A549 (cell line): ENCODE measurements at regions not wholly inside any gene's neighbourhood (a gene's known extent, or its start where the extent isn't known, plus 50 kb on each side); places are given as distances from the start of the nearest gene placed in this dataset.
A peak's percentile ranks its signal among the peaks of the same experiment; 100 is the strongest.

Experiments used
- ATAC-seq, 2 experiments: fragments of 200-7000 bp in 1 of 2; fragments of >200 bp in 1 of 2; cut with Nextera tagmentation in 1 of 2; cut with Tn5 transposase in 1 of 2; 3 replicates each; pipeline versions ENCODE4 v1.8.0 to v1.9.1; 2018 to 2020; ENCODE audit warnings: mild to moderate bottlenecking in 1 of 2, moderate library complexity in 1 of 2
- CTCF ChIA-PET: fragments of 300-600 bp; sonication (Branson Sonifier 250); formaldehyde crosslinking; extraction: SDS; loops from one replicate; lab custom pipeline; 2021; ENCODE audit warnings: antibody characterized with exemption, inconsistent platforms; lab: Yijun Ruan, JAX
- POLR2A ChIA-PET: fragments of 350-600 bp; formaldehyde crosslinking; extraction: SDS; loops from one replicate; lab custom pipeline; 2021; ENCODE audit warnings: antibody characterized with exemption, inconsistent platforms; lab: Yijun Ruan, JAX
- DNase-seq, 2 experiments: peaks; one replicate each; pipeline versions ENCODE4 v3.0.0 to v3.0.0-alpha.2; 2011 to 2016; ENCODE audit warnings: low read depth in 1 of 2, low spot score in 1 of 2
- FAIRE-seq: peaks from 2 replicates; lab custom pipeline; 2011; peaks lifted over from hg19 to GRCh38; lab: Jason Lieb, UNC
- H3K27ac ChIP-seq, 2 experiments: fragments of >200 bp; sonication (Bioruptor Twin); formaldehyde crosslinking; 3 replicates each; pipeline ENCODE4 v1.5.1; 2016 to 2017
- H3K4me1 ChIP-seq: fragments of >200 bp; sonication (Bioruptor Twin); formaldehyde crosslinking; 3 replicates; pipeline ENCODE4 v1.6.1; 2016
- H3K4me2 ChIP-seq: fragments of >200 bp; sonication (Bioruptor Twin); formaldehyde crosslinking; 3 replicates; pipeline ENCODE4 v1.6.1; 2016
- H3K4me3 ChIP-seq: fragments of >200 bp; sonication (Bioruptor Twin); formaldehyde crosslinking; 3 replicates; pipeline ENCODE4 v1.5.1; 2016
- H3K9me3 ChIP-seq: fragments of >200 bp; sonication (Bioruptor Twin); formaldehyde crosslinking; 3 replicates; pipeline ENCODE4 v1.6.1; 2016
- BHLHE40 ChIP-seq: IDR thresholded peaks from 2 replicates; pipeline ENCODE4 v1.6.1; 2012; ENCODE audit warnings: low read depth, low read length, inconsistent platforms
- CEBPB ChIP-seq, 2 experiments: fragments of >200 bp in 1 of 2; sonication (Bioruptor Twin) in 1 of 2; formaldehyde crosslinking in 1 of 2; IDR thresholded peaks; 2 replicates each; pipeline ENCODE4 v1.6.1; 2012 to 2016
- CHD4 ChIP-seq: fragments of 200-600 bp; sonication (generic); IDR thresholded peaks from 2 replicates; pipeline ENCODE4 v1.6.1; 2016; ENCODE audit warnings: antibody characterized with exemption, mild to moderate bottlenecking, borderline replicate concordance
- CTCF ChIP-seq: fragments of >200 bp; sonication (Bioruptor Twin); formaldehyde crosslinking; IDR thresholded peaks from 3 replicates; pipeline ENCODE4 v1.5.1; 2016
- EHF ChIP-seq: fragments of 250-450 bp; sonication (Bioruptor Pico); IDR thresholded peaks from 2 replicates; pipeline ENCODE4 v1.5.0; 2020; ENCODE audit warnings: mild to moderate bottlenecking
- FOSB ChIP-seq: fragments of 250-450 bp; sonication (Bioruptor Pico); IDR thresholded peaks from 2 replicates; pipeline ENCODE4 v1.5.0; 2020; ENCODE audit warnings: mild to moderate bottlenecking, moderate library complexity
- FOXS1 ChIP-seq: fragments of 250-450 bp; sonication (Bioruptor Pico); IDR thresholded peaks from 2 replicates; pipeline ENCODE4 v1.5.0; 2020; ENCODE audit warnings: mild to moderate bottlenecking, moderate library complexity
- HEYL ChIP-seq: fragments of 250-450 bp; sonication (Bioruptor Pico); IDR thresholded peaks from 2 replicates; pipeline ENCODE4 v1.8.0; 2021; ENCODE audit warnings: mild to moderate bottlenecking, moderate library complexity
- JUNB ChIP-seq: fragments of >200 bp; sonication (Bioruptor Twin); formaldehyde crosslinking; IDR thresholded peaks from 2 replicates; pipeline ENCODE4 v1.6.1; 2016
- KDM5A ChIP-seq: fragments of 200-600 bp; sonication (generic); IDR thresholded peaks from 2 replicates; pipeline ENCODE4 v1.6.1; 2016; ENCODE audit warnings: antibody characterized with exemption, mild to moderate bottlenecking
- MAFK ChIP-seq: fragments of 450-650 bp; IDR thresholded peaks from 2 replicates; pipeline ENCODE4 v1.6.1; 2014; ENCODE audit not compliant: partially characterized antibody
- MAZ ChIP-seq: fragments of 150-350 bp; IDR thresholded peaks from 2 replicates; pipeline ENCODE4 v1.6.1; 2014; ENCODE audit warnings: antibody characterized with exemption, low read depth, low read length, borderline replicate concordance
- NR3C1 ChIP-seq: fragments of >200 bp; sonication (Bioruptor Twin); formaldehyde crosslinking; IDR thresholded peaks from 3 replicates; pipeline ENCODE4 v1.6.1; 2017
- POLR2AphosphoS2 ChIP-seq: conservative IDR thresholded peaks from 2 replicates; pipeline ENCODE4 v1.6.1; 2012; ENCODE audit warnings: low read length, improper control_type of control experiment, inconsistent platforms
- RAD21 ChIP-seq, 2 experiments: fragments of >200 bp in 1 of 2; sonication (Bioruptor Twin) in 1 of 2; formaldehyde crosslinking in 1 of 2; IDR thresholded peaks in 1 of 2; conservative IDR thresholded peaks in 1 of 2; 2 replicates in 1 of 2; 3 replicates in 1 of 2; pipeline ENCODE4 v1.6.1; 2012 to 2018; ENCODE audit warnings: inconsistent platforms in 1 of 2
- RCOR1 ChIP-seq: fragments of 150-350 bp; IDR thresholded peaks from 2 replicates; pipeline ENCODE4 v1.6.1; 2014; ENCODE audit warnings: antibody characterized with exemption, low read length, low read depth
- RFX5 ChIP-seq: fragments of 450-650 bp; IDR thresholded peaks from 2 replicates; pipeline ENCODE4 v1.7.1; 2014; ENCODE audit warnings: antibody characterized with exemption, mild to moderate bottlenecking, moderate library complexity
- SMC3 ChIP-seq: fragments of >200 bp; sonication (Bioruptor Twin); formaldehyde crosslinking; IDR thresholded peaks from 3 replicates; pipeline ENCODE4 v1.6.1; 2018; ENCODE audit warnings: inconsistent platforms
- TP53 ChIP-seq: fragments of 250-450 bp; sonication (Bioruptor Pico); IDR thresholded peaks from 2 replicates; pipeline ENCODE4 v1.5.0; 2021; ENCODE audit warnings: mild to moderate bottlenecking, moderate library complexity
- ZC3H11A ChIP-seq: fragments of 450-650 bp; IDR thresholded peaks from 2 replicates; pipeline ENCODE4 v1.6.1; 2014; ENCODE audit warnings: antibody characterized with exemption, mild to moderate bottlenecking
- ZFP36 ChIP-seq: fragments of 450-650 bp; IDR thresholded peaks from 2 replicates; pipeline ENCODE4 v1.6.1; 2014; ENCODE audit warnings: borderline replicate concordance; ENCODE audit not compliant: partially characterized antibody
- ZNF302 ChIP-seq: fragments of 250-450 bp; sonication (Bioruptor Pico); IDR thresholded peaks from 2 replicates; pipeline ENCODE4 v1.9.0; 2021; ENCODE audit warnings: inconsistent platforms, mild to moderate bottlenecking, moderate library complexity
- WGBS: methylation state at CpG from one replicate; pipeline ENCODE4 v1.1.6; 2017; ENCODE audit errors: missing lambda C conversion rate; 5-methylcytosine and 5-hydroxymethylcytosine counted together
- TF ChIP-seq, protein P1 (sequence below): fragments of 250-450 bp; sonication (Bioruptor Pico); IDR thresholded peaks from 2 replicates; pipeline ENCODE4 v1.5.0; 2021; ENCODE audit warnings: mild to moderate bottlenecking, moderate library complexity, borderline replicate concordance
- TF ChIP-seq, protein P2 (sequence below): fragments of >200 bp; sonication (Bioruptor Twin); formaldehyde crosslinking; IDR thresholded peaks from 3 replicates; pipeline ENCODE4 v1.6.1; 2016
- TF ChIP-seq, protein P3 (sequence below): fragments of 250-450 bp; sonication (Bioruptor Pico); IDR thresholded peaks from 2 replicates; pipeline ENCODE4 v1.5.0; 2020; ENCODE audit warnings: low read depth, mild to moderate bottlenecking, moderate library complexity

DNA sequence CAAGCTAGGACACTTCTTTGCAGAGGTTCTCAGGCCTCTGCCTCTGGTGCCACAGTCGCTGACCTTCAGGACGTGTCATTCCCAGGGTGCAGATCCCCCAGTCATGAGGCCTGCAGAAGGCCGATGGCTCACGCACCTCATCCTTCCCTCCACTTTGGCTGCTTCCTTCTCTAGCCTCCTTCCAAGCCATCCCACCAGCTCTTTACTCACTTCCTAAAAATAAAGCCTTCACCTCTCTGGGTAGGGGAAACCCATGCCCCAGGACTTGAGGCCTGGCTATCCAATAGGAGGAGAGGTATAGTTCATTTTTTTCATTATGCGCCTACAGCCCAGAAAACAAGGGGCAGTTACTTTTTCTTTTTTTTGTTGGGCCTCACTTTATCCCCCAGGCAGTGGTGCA lies 91.4 kb downstream of the B3GNT2 start:
- ATAC-seq (no peak), DNase-seq (no peak)
- POLR2A ChIA-PET: no interaction called here
- no peak overlapping the region for H3K27ac ChIP-seq
- H3K4me1 ChIP-seq: peaks cover 9% of the 10 kb centered on the region
- H3K4me3 ChIP-seq: no peak overlapping the region
- H3K4me2 ChIP-seq: no peak overlapping the region
- WGBS: 91% methylated on average over 5 of the region's 5 CpGs
- TF ChIP-seq JUNB (no peak), RAD21 (conservative IDR thresholded peaks at IDR 0.05 in 1 of 2, IDR thresholded peaks at IDR 0.05 in 1 of 2) (no peak), FOXS1 (CRISPR knock-in tag) (no peak), MAFK (no peak), NR3C1 (no peak), HEYL (CRISPR knock-in tag) (no peak), RFX5 (no peak), CEBPB (IDR thresholded peaks at IDR 0.05) (no peak), FOSB (CRISPR knock-in tag) (no peak), MAZ (no peak), POLR2AphosphoS2 (no peak), RCOR1 (no peak), ZC3H11A (no peak), CHD4 (no peak), EHF (CRISPR knock-in tag) (no peak), ZFP36 (no peak), SMC3 (no peak), KDM5A (no peak)
- TF ChIP-seq, protein P1, sequence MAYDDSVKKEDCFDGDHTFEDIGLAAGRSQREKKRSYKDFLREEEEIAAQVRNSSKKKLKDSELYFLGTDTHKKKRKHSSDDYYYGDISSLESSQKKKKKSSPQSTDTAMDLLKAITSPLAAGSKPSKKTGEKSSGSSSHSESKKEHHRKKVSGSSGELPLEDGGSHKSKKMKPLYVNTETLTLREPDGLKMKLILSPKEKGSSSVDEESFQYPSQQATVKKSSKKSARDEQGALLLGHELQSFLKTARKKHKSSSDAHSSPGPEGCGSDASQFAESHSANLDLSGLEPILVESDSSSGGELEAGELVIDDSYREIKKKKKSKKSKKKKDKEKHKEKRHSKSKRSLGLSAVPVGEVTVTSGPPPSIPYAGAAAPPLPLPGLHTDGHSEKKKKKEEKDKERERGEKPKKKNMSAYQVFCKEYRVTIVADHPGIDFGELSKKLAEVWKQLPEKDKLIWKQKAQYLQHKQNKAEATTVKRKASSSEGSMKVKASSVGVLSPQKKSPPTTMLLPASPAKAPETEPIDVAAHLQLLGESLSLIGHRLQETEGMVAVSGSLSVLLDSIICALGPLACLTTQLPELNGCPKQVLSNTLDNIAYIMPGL (CRISPR knock-in tag): no peak
- TF ChIP-seq, protein P2, sequence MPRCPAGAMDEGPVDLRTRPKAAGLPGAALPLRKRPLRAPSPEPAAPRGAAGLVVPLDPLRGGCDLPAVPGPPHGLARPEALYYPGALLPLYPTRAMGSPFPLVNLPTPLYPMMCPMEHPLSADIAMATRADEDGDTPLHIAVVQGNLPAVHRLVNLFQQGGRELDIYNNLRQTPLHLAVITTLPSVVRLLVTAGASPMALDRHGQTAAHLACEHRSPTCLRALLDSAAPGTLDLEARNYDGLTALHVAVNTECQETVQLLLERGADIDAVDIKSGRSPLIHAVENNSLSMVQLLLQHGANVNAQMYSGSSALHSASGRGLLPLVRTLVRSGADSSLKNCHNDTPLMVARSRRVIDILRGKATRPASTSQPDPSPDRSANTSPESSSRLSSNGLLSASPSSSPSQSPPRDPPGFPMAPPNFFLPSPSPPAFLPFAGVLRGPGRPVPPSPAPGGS: no peak
- TF ChIP-seq, all 56 proteins: peak for 0
- FAIRE-seq: no peak
- peaks cover 26% of the 10 kb centered on the region for H3K9me3 ChIP-seq
- CTCF ChIA-PET: interaction anchor here (2.7 kb wide), 1 partner anchor 22 kb away, joined by 7 read pairs; no protein-coding TSS in a partner anchor

DNA sequence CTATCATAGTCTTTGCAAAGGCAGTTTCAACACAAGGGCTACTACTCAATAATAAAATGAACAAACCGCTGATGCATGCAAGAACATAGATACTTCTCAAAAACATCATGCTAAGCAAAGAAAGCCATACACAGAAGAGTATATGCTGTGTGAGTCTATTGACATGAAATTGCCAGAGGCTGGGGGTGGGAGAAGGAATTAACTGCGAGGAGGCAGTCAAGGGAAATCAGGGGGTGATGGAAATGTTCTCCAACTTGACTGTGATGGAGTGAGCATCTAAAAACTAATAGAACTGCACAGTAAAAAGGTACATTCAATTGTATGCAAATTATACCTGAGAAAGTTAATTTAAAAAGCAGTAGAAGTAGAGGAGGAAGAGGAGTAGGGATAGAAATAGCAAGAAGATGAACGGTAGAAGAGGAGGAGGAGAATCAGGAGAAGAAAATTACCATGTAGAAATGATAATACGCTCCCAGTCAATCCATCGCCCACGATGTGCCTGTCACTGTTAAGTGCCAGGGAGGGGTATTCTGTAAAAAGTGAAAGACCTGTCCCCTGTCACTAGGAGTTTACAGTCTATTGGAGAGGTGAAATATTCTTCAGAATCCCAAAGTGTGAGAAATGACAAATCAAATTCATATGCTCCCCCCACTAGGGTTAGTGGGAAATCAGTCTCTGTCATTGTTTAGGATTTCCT lies 90.3 kb downstream of the B3GNT2 start:
- ChIA-PET POLR2A (no interaction called here), CTCF (no interaction called here)
- 61% methylated on average over 6 of the region's 6 CpGs for WGBS
- H3K4me1 ChIP-seq: peaks cover 9% of the 10 kb centered on the region
- H3K4me3 ChIP-seq: no peak overlapping the region
- peaks cover 26% of the 10 kb centered on the region for H3K9me3 ChIP-seq
- ATAC-seq: no peak
- TF ChIP-seq HEYL (CRISPR knock-in tag) (no peak), MAFK (peak; percentile 15)
- no peak overlapping the region for H3K27ac ChIP-seq
- no peak for DNase-seq
- no peak overlapping the region for H3K4me2 ChIP-seq
- FAIRE-seq: no peak

DNA sequence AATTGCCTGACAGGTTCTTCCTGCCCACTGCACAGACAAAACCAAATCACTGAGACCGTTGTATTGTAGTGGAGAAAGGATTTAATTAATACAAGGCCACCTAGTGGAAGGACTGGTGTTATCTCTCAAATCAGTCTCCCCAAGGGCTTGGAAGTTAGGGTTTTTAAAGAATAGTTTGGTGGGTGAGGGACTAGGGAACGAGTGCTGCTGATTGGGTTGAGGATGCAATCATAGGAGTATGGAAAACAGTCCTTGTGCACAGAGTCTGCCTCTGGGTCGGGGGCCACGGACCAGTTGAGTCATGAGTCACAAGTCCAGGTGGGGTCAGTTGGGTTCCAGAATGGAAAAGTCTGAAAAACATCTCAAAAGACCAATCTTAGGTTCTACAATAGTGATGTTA lies 89.1 kb downstream of the B3GNT2 start:
- WGBS: 31% methylated on average over 4 of the region's 4 CpGs
- Histone ChIP-seq H3K4me1 (peaks cover 9% of the 10 kb centered on the region), H3K4me3 (no peak overlapping the region), H3K27ac (no peak overlapping the region), H3K4me2 (no peak overlapping the region), H3K9me3 (peaks cover 26% of the 10 kb centered on the region)
- no peak for ATAC-seq
- FAIRE-seq: no peak
- POLR2A ChIA-PET: no interaction called here
- no peak for DNase-seq
- CTCF ChIA-PET: no interaction called here
- TF ChIP-seq ZNF302 (no peak), CTCF (no peak), BHLHE40 (no peak), TP53 (CRISPR knock-in tag) (no peak), EHF (CRISPR knock-in tag) (no peak), RFX5 (no peak)
- TF ChIP-seq, protein P1 (CRISPR knock-in tag): no peak
- TF ChIP-seq, protein P3, sequence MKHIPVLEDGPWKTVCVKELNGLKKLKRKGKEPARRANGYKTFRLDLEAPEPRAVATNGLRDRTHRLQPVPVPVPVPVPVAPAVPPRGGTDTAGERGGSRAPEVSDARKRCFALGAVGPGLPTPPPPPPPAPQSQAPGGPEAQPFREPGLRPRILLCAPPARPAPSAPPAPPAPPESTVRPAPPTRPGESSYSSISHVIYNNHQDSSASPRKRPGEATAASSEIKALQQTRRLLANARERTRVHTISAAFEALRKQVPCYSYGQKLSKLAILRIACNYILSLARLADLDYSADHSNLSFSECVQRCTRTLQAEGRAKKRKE: no peak
- TF ChIP-seq, protein P2: no peak
